ENCODE measurements at regions not wholly inside any gene's neighbourhood (a gene's known extent, or its start where the extent isn't known, plus 50 kb on each side); places are given as distances from the start of the nearest gene placed in this dataset.

DNA sequence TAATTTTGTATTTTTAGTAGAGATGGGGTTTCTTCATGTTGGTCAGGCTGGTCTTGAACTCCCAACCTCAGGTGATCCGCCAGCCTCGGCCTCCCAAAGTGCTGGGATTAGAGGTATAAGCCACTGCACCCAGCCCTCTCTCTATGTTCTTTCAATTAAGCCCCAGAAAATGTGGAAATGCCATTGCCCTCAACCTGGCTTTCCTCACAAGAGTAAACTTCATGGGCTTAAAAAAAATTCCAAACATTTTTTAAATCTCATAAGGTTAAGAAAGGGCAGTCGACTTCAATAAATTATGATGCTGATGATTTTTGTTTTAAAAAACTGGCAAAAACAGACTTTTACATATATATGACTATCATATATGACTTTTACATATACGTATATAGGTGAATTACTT lies 107.6 kb downstream of the TES start:
- no peak overlapping the region for H3K4me3 ChIP-seq (ENCODE audit: low read depth, low read length)
- TF ChIP-seq, protein P1, sequence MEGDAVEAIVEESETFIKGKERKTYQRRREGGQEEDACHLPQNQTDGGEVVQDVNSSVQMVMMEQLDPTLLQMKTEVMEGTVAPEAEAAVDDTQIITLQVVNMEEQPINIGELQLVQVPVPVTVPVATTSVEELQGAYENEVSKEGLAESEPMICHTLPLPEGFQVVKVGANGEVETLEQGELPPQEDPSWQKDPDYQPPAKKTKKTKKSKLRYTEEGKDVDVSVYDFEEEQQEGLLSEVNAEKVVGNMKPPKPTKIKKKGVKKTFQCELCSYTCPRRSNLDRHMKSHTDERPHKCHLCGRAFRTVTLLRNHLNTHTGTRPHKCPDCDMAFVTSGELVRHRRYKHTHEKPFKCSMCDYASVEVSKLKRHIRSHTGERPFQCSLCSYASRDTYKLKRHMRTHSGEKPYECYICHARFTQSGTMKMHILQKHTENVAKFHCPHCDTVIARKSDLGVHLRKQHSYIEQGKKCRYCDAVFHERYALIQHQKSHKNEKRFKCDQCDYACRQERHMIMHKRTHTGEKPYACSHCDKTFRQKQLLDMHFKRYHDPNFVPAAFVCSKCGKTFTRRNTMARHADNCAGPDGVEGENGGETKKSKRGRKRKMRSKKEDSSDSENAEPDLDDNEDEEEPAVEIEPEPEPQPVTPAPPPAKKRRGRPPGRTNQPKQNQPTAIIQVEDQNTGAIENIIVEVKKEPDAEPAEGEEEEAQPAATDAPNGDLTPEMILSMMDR (IDR thresholded peaks at IDR 0.05; ENCODE audit: control insufficient read depth, extremely low read depth, insufficient read depth): no peak
- DNase-seq (ENCODE audit: low read depth): no peak

DNA sequence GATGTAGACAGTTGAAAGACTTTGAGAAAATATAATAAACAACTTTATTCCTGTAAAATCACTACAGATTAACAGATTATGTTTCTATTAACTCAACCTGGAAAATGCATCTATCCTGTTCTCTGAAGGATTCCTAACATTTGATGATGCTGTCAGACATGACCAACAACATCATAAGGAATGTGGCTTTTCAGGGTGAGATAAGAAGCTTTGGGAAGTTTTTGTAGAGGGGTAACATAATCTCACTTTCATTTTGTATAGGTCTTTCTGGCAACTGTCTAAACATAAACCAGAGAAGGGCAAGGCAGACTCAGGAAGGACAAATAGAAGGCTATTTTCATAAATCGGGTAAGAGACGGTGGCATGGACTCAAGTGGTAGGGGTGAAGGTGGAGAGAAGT lies 112.2 kb downstream of the TES start:
- TF ChIP-seq, protein P1 (IDR thresholded peaks at IDR 0.05; ENCODE audit: control insufficient read depth, extremely low read depth, insufficient read depth): no peak
- DNase-seq (ENCODE audit: low read depth): no peak
- H3K4me3 ChIP-seq (ENCODE audit: low read depth, low read length): no peak overlapping the region

- H3K4me3 ChIP-seq (ENCODE audit: low read depth, low read length): no peak overlapping the region
- TF ChIP-seq, protein P1 (IDR thresholded peaks at IDR 0.05; ENCODE audit: control insufficient read depth, extremely low read depth, insufficient read depth): no peak
- no peak for DNase-seq (ENCODE audit: low read depth)
Observed at GRCh38 chr7:116324582-116324981, 114.2 kb downstream of the TES start.

DNA sequence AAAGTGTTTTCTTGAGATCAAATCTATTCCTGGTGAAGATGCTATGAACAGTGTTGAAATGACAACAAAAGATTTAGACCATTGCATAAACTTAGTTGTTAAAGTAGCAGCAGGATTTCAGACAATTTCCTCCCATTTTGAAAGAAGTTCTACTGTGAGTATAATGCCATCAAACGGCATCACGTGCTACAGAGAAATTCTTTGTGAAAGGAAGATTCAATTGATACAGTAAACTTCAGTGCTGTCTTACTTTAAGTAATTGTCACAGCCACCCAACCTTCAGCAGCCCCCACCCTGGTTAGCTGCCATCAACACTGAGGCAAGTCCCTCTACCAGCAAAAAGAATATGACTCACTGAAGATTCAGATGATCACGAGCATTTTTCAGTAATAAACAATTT lies 115.2 kb downstream of the TES start:
- no peak for DNase-seq (ENCODE audit: low read depth)
- no peak overlapping the region for H3K4me3 ChIP-seq (ENCODE audit: low read depth, low read length)
- TF ChIP-seq, protein P1 (IDR thresholded peaks at IDR 0.05; ENCODE audit: control insufficient read depth, extremely low read depth, insufficient read depth): no peak

- DNase-seq (ENCODE audit: low read depth): no peak
- H3K4me3 ChIP-seq (ENCODE audit: low read depth, low read length): no peak overlapping the region
- TF ChIP-seq, protein P1 (IDR thresholded peaks at IDR 0.05; ENCODE audit: control insufficient read depth, extremely low read depth, insufficient read depth): no peak
Observed at GRCh38 chr7:116327135-116327534, 116.8 kb downstream of the TES start.

- TF ChIP-seq, protein P1 (IDR thresholded peaks at IDR 0.05; ENCODE audit: control insufficient read depth, extremely low read depth, insufficient read depth): no peak
- no peak overlapping the region for H3K4me3 ChIP-seq (ENCODE audit: low read depth, low read length)
- no peak for DNase-seq (ENCODE audit: low read depth)
Observed at GRCh38 chr7:116327752-116328151, 117.4 kb downstream of the TES start.

DNA sequence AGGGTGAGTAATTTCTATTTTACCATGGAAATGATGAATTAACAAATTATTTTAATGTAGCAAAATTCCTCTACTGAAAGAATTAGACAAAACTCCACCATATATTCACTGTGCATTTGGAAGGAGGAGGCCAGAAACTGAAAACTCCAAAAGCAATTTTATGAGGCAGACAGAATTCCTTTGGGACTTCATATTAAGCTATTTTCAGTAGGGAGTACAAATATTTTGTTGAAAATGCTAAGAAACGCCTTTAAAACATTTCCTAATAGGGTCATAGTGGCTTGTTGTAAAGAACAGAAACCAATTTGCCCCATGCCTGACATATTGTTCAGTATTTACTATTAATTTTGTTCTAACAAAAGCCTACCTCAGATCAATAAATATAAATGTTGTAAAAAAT lies 117.8 kb downstream of the TES start:
- H3K4me3 ChIP-seq (ENCODE audit: low read depth, low read length): no peak overlapping the region
- DNase-seq (ENCODE audit: low read depth): no peak
- TF ChIP-seq, protein P1 (IDR thresholded peaks at IDR 0.05; ENCODE audit: control insufficient read depth, extremely low read depth, insufficient read depth): no peak

All from LNCaP clone FGC (cell line).